NCI-H1436 (cell line): ENCODE measurements at regions not wholly inside any gene's neighbourhood (a gene's known extent, or its start where the extent isn't known, plus 50 kb on each side); places are given as distances from the start of the nearest gene placed in this dataset.

Experiments used
- DNase-seq: peaks from one replicate; lab custom pipeline; 2025; lab: John Stamatoyannopoulos, UW

- DNase-seq = no peak
These were observed 434.2 kb upstream of the MYT1L start for GRCh38 chr2:2765176-2765800.

- no peak for DNase-seq
These were observed 433.7 kb upstream of the MYT1L start for GRCh38 chr2:2764739-2765138.

- DNase-seq = no peak
These were observed 432.9 kb upstream of the MYT1L start for GRCh38 chr2:2764001-2764355.

- no peak for DNase-seq
These were observed 432.4 kb upstream of the MYT1L start for GRCh38 chr2:2763351-2764000.

GRCh38 chr2:2762913-2763312 is 431.8 kb upstream of the MYT1L start:
- DNase-seq = no peak

GRCh38 chr2:2762166-2762908 is 431.3 kb upstream of the MYT1L start:
- DNase-seq = no peak

GRCh38 chr2:2758793-2759367 is 427.8 kb upstream of the MYT1L start:
- no peak for DNase-seq

- DNase-seq = no peak
These were observed 426.7 kb upstream of the MYT1L start for GRCh38 chr2:2757764-2758163.

GRCh38 chr2:2756886-2757285 is 425.8 kb upstream of the MYT1L start:
- DNase-seq = no peak

- no peak for DNase-seq
These were observed 424.9 kb upstream of the MYT1L start for GRCh38 chr2:2755990-2756389.

- no peak for DNase-seq
These were observed 423.9 kb upstream of the MYT1L start for GRCh38 chr2:2754940-2755339.

- DNase-seq = no peak
These were observed 420.7 kb upstream of the MYT1L start for GRCh38 chr2:2751715-2752315.

- DNase-seq = no peak
These were observed 420.0 kb upstream of the MYT1L start for GRCh38 chr2:2750867-2751714.

- DNase-seq = no peak
These were observed 418.1 kb upstream of the MYT1L start for GRCh38 chr2:2749206-2749598.

GRCh38 chr2:2748399-2749205 is 417.5 kb upstream of the MYT1L start:
- no peak for DNase-seq

GRCh38 chr2:2747797-2748301 is 416.8 kb upstream of the MYT1L start:
- no peak for DNase-seq

- no peak for DNase-seq
These were observed 415.7 kb upstream of the MYT1L start for GRCh38 chr2:2746731-2747130.

GRCh38 chr2:2744958-2745715 is 414.1 kb upstream of the MYT1L start:
- no peak for DNase-seq

GRCh38 chr2:2744107-2744506 is 413.0 kb upstream of the MYT1L start:
- DNase-seq = no peak

- peak; percentile 51 for DNase-seq
These were observed 412.1 kb upstream of the MYT1L start for GRCh38 chr2:2743164-2743571.
